HEK293 (cell line): ENCODE measurements at regions not wholly inside any gene's neighbourhood (a gene's known extent, or its start where the extent isn't known, plus 50 kb on each side); places are given as distances from the start of the nearest gene placed in this dataset.

ENCODE experiments used
- CTCF ChIA-PET: fragments of 350-600 bp; formaldehyde crosslinking; extraction: SDS; loops from one replicate; lab custom pipeline; 2021; ENCODE audit warnings: antibody characterized with exemption; lab: Yijun Ruan, JAX
- POLR2A ChIA-PET: fragments of 300-600 bp; formaldehyde crosslinking; extraction: SDS; loops from one replicate; lab custom pipeline; 2020; ENCODE audit warnings: antibody characterized with exemption, inconsistent platforms; lab: Yijun Ruan, JAX
- H3K27ac ChIP-seq: fragments of 200-500 bp; sonication (Bioruptor generic); 2 replicates; pipeline ENCODE4 v1.5.1; 2014; ENCODE audit warnings: low read depth, low read length, control low read depth, inconsistent platforms; ENCODE audit errors: extremely low read depth
- H3K36me3 ChIP-seq, 2 experiments: fragments of 200-500 bp in 1 of 2; sonication (Bioruptor generic) in 1 of 2; 1 replicate in 1 of 2; 2 replicates in 1 of 2; pipeline ENCODE4 v1.5.1; 2014 to 2017; ENCODE audit warnings: inconsistent platforms in 2 of 2, low read length in 2 of 2; ENCODE audit not compliant: control insufficient read depth in 2 of 2, insufficient read depth in 1 of 2
- H3K4me1 ChIP-seq: fragments of 200-500 bp; sonication (Bioruptor generic); 2 replicates; pipeline ENCODE4 v1.5.1; 2014; ENCODE audit warnings: mild to moderate bottlenecking, low read length, inconsistent platforms; ENCODE audit not compliant: control insufficient read depth, insufficient read depth
- H3K4me3 ChIP-seq: 2 replicates; pipeline ENCODE4 v1.5.1; 2011; ENCODE audit warnings: low read depth, mild to moderate bottlenecking, control low read depth, low read length, moderate library complexity
- H3K9me3 ChIP-seq: fragments of 200-500 bp; sonication (Bioruptor generic); 2 replicates; pipeline ENCODE4 v1.5.1; 2014; ENCODE audit warnings: low read depth, low read length, inconsistent platforms; ENCODE audit not compliant: control insufficient read depth, insufficient read depth
- ELK4 ChIP-seq: IDR thresholded peaks from 2 replicates; pipeline ENCODE4 v1.6.1; 2011; ENCODE audit warnings: mild to moderate bottlenecking, low read depth, low read length, borderline replicate concordance
- GFI1B ChIP-seq: fragments of 450-650 bp; formaldehyde crosslinking; IDR thresholded peaks from 2 replicates; pipeline ENCODE4 v1.5.1; 2016; ENCODE audit warnings: missing biosample characterization, missing genetic modification characterization
- SALL2 ChIP-seq: fragments of 450-650 bp; formaldehyde crosslinking; IDR thresholded peaks from 2 replicates; pipeline ENCODE4 v1.5.0; 2017; ENCODE audit warnings: missing biosample characterization, mild to moderate bottlenecking, missing genetic modification characterization, borderline replicate concordance
- SETDB1 ChIP-seq: IDR thresholded peaks from one replicate; pipeline ENCODE4 v1.6.1; 2017; ENCODE audit warnings: mild to moderate bottlenecking, low read length, moderate library complexity, mixed read lengths; ENCODE audit not compliant: insufficient read length
- TCF7L2 ChIP-seq: IDR thresholded peaks from 2 replicates; pipeline ENCODE4 v1.6.1; 2011; ENCODE audit warnings: low read depth, mild to moderate bottlenecking, inconsistent platforms, low read length, moderate library complexity, borderline replicate concordance
- ZBTB11 ChIP-seq: fragments of 450-650 bp; formaldehyde crosslinking; conservative IDR thresholded peaks from 2 replicates; pipeline ENCODE4 v1.5.1; 2016; ENCODE audit warnings: low read depth, missing biosample characterization, missing genetic modification characterization
- ZBTB49 ChIP-seq: fragments of 450-650 bp; formaldehyde crosslinking; IDR thresholded peaks from 2 replicates; pipeline ENCODE4 v1.5.1; 2016; ENCODE audit warnings: missing biosample characterization, missing genetic modification characterization, low read depth
- ZEB2 ChIP-seq: fragments of 450-650 bp; formaldehyde crosslinking; IDR thresholded peaks from 2 replicates; pipeline ENCODE4 v1.5.1; 2016; ENCODE audit warnings: missing biosample characterization, missing genetic modification characterization
- ZNF112 ChIP-seq: fragments of 450-650 bp; formaldehyde crosslinking; IDR thresholded peaks from 2 replicates; pipeline ENCODE4 v1.5.0; 2017; ENCODE audit warnings: missing biosample characterization, missing genetic modification characterization
- ZNF138 ChIP-seq: fragments of 450-650 bp; formaldehyde crosslinking; IDR thresholded peaks from 2 replicates; pipeline ENCODE4 v1.5.1; 2016; ENCODE audit warnings: missing biosample characterization, missing genetic modification characterization, borderline replicate concordance
- ZNF148 ChIP-seq: fragments of 450-650 bp; formaldehyde crosslinking; IDR thresholded peaks from 2 replicates; pipeline ENCODE4 v1.5.0; 2017; ENCODE audit warnings: missing biosample characterization, missing genetic modification characterization, borderline replicate concordance
- ZNF16 ChIP-seq: fragments of 450-650 bp; formaldehyde crosslinking; IDR thresholded peaks from 2 replicates; pipeline ENCODE4 v1.5.1; 2016; ENCODE audit warnings: low read depth, missing biosample characterization, missing genetic modification characterization
- ZNF280D ChIP-seq: fragments of 450-650 bp; formaldehyde crosslinking; IDR thresholded peaks from 2 replicates; pipeline ENCODE4 v1.5.1; 2016; ENCODE audit warnings: missing biosample characterization, missing genetic modification characterization
- ZNF394 ChIP-seq: fragments of 450-650 bp; formaldehyde crosslinking; IDR thresholded peaks from 2 replicates; pipeline ENCODE4 v1.5.1; 2016; ENCODE audit warnings: missing biosample characterization, missing genetic modification characterization, mild to moderate bottlenecking, moderate library complexity, borderline replicate concordance
- ZNF404 ChIP-seq: fragments of 450-650 bp; formaldehyde crosslinking; IDR thresholded peaks from 2 replicates; pipeline ENCODE4 v1.5.1; 2017; ENCODE audit warnings: missing biosample characterization, missing genetic modification characterization
- ZNF596 ChIP-seq: fragments of 450-650 bp; IDR thresholded peaks from 2 replicates; pipeline ENCODE4 v1.5.0; 2018; ENCODE audit warnings: missing biosample characterization, mild to moderate bottlenecking, missing genetic modification characterization, moderate library complexity
- ZNF792 ChIP-seq: fragments of 450-650 bp; formaldehyde crosslinking; IDR thresholded peaks from 2 replicates; pipeline ENCODE4 v1.5.1; 2016; ENCODE audit warnings: missing biosample characterization, missing genetic modification characterization

GRCh38 chr4:162560073-162560472, 396.3 kb upstream of the FSTL5 start:
- H3K4me3 ChIP-seq: no peak overlapping the region
- H3K27ac ChIP-seq: no peak overlapping the region
- POLR2A ChIA-PET: no interaction called here
- H3K9me3 ChIP-seq: no peaks in the 10 kb centered on the region
- no peak for TF ChIP-seq ZBTB49
- no peak for TF ChIP-seq ZNF792
- no peak for TF ChIP-seq SALL2 (tag by site-specific recombination)
- no peak for TF ChIP-seq ELK4
- no peak for TF ChIP-seq TCF7L2
- TF ChIP-seq ZNF404 (tag by site-specific recombination): no peak
- no peak for TF ChIP-seq GFI1B (tag by site-specific recombination)
- TF ChIP-seq ZBTB11: no peak
- no peak for TF ChIP-seq ZNF112 (tag by site-specific recombination)
- TF ChIP-seq ZEB2 (tag by site-specific recombination): no peak
- TF ChIP-seq ZNF148 (tag by site-specific recombination): no peak
- TF ChIP-seq ZNF280D (tag by site-specific recombination): no peak
- TF ChIP-seq SETDB1: no peak
- no peak for TF ChIP-seq ZNF16 (tag by site-specific recombination)
- no peak for TF ChIP-seq ZNF596 (tag by site-specific recombination)
- no peak for TF ChIP-seq ZNF394
- no peak for TF ChIP-seq ZNF138
- CTCF ChIA-PET: no interaction called here
- no peaks in the 10 kb centered on the region for H3K36me3 ChIP-seq
- no peaks in the 10 kb centered on the region for H3K4me1 ChIP-seq
